Gastroesophageal sphincter (tissue), 4 donors: ENCODE measurements at regions not wholly inside any gene's neighbourhood (a gene's known extent, or its start where the extent isn't known, plus 50 kb on each side); places are given as distances from the start of the nearest gene placed in this dataset.

ENCODE experiments used
- ATAC-seq: fragments of 150-250 bp; one replicate; pipeline ENCODE4 v1.9.1; 2016; ENCODE audit warnings: mild to moderate bottlenecking, moderate library complexity
- H3K27ac ChIP-seq, 4 donors: fragments of 200-600 bp; sonication (generic) in 3 of 4; 1 replicate in 3 of 4; 2 replicates in 1 of 4; pipeline ENCODE4 v1.5.1; 2016 to 2019
- H3K27me3 ChIP-seq: fragments of 200-600 bp; sonication (generic); one replicate; pipeline ENCODE4 v1.5.1; 2019
- H3K36me3 ChIP-seq, 2 donors: fragments of 200-600 bp; sonication (generic); one replicate each; pipeline ENCODE4 v1.5.1; 2019; ENCODE audit warnings: control low read depth in 1 of 2
- H3K4me1 ChIP-seq, 3 donors: fragments of 200-600 bp; sonication (generic); 1 replicate in 2 of 3; 2 replicates in 1 of 3; pipeline ENCODE4 v1.5.1; 2016 to 2019; ENCODE audit warnings: control low read depth in 2 of 3
- H3K4me3 ChIP-seq, 2 donors: fragments of 200-600 bp; sonication (generic); one replicate each; pipeline ENCODE4 v1.5.1; 2019; ENCODE audit warnings: mild to moderate bottlenecking in 1 of 2, moderate library complexity in 1 of 2
- H3K9me3 ChIP-seq, 3 donors: fragments of 200-600 bp; sonication (generic); one replicate each; pipeline ENCODE4 v1.5.1; 2017 to 2019; ENCODE audit warnings: control low read depth in 2 of 3
- CTCF ChIP-seq, 4 experiments: fragments of 200-600 bp in 2 of 4; fragments of 450-650 bp in 2 of 4; sonication (generic) in 1 of 4; IDR thresholded peaks; one replicate each; pipeline ENCODE4 v1.5.1; 2017 to 2019; ENCODE audit warnings: antibody characterized with exemption in 4 of 4, mild to moderate bottlenecking in 2 of 4, moderate library complexity in 2 of 4
- EP300 ChIP-seq: sonication (generic); formaldehyde crosslinking; IDR thresholded peaks from one replicate; pipeline ENCODE4 v1.6.1; 2017; ENCODE audit warnings: antibody characterized with exemption, mild to moderate bottlenecking
- POLR2A ChIP-seq, 2 donors: fragments of 450-650 bp; IDR thresholded peaks; one replicate each; pipeline ENCODE4 v1.6.1; 2017; ENCODE audit warnings: antibody characterized with exemption in 2 of 2, mild to moderate bottlenecking in 2 of 2, moderate library complexity in 1 of 2
- POLR2AphosphoS5 ChIP-seq: sonication (generic); formaldehyde crosslinking; IDR thresholded peaks from one replicate; pipeline ENCODE4 v1.6.1; 2017; ENCODE audit warnings: antibody characterized with exemption
- WGBS, 2 donors: methylation state at CpG; one replicate each; pipeline ENCODE4 v1.1.5; 2018; ENCODE audit warnings: low coverage in 1 of 2; 5-methylcytosine and 5-hydroxymethylcytosine counted together

- H3K27me3 ChIP-seq = no peaks in the 10 kb centered on the region
- 71 to 78% methylated on average over 3 to 5 of the region's 5 CpGs for WGBS, 2 donors
- H3K36me3 ChIP-seq = no peaks in the 10 kb centered on the region
- no peaks in the 10 kb centered on the region for H3K4me1 ChIP-seq
- H3K9me3 ChIP-seq = no peaks in the 10 kb centered on the region
- H3K27ac ChIP-seq = no peak overlapping the region
- no peak overlapping the region for H3K4me3 ChIP-seq
- no peak for ATAC-seq
- TF ChIP-seq EP300 (no peak), CTCF (IDR thresholded peaks at IDR 0.05) (no peak), POLR2AphosphoS5 (no peak), POLR2A (IDR thresholded peaks at IDR 0.05) (no peak)
Measured at GRCh38 chr12:66971816-66972215, 292.9 kb upstream of the GRIP1 start.

- no peaks in the 10 kb centered on the region for H3K4me1 ChIP-seq
- H3K27me3 ChIP-seq = no peaks in the 10 kb centered on the region
- TF ChIP-seq POLR2AphosphoS5 (no peak), POLR2A (IDR thresholded peaks at IDR 0.05) (no peak), CTCF (IDR thresholded peaks at IDR 0.05) (no peak), EP300 (no peak)
- H3K9me3 ChIP-seq = no peaks in the 10 kb centered on the region
- no peaks in the 10 kb centered on the region for H3K36me3 ChIP-seq
- no peak overlapping the region for H3K27ac ChIP-seq
- ATAC-seq = no peak
- no peak overlapping the region for H3K4me3 ChIP-seq
Measured at GRCh38 chr12:66976526-66976925, 292.6 kb upstream of the CAND1 start.

- TF ChIP-seq POLR2AphosphoS5 (no peak), CTCF (IDR thresholded peaks at IDR 0.05) (no peak), POLR2A (IDR thresholded peaks at IDR 0.05) (no peak), EP300 (no peak)
- Histone ChIP-seq H3K27me3 (no peaks in the 10 kb centered on the region), H3K27ac (no peak overlapping the region), H3K4me3 (no peak overlapping the region), H3K36me3 (no peaks in the 10 kb centered on the region), H3K4me1 (no peaks in the 10 kb centered on the region), H3K9me3 (no peaks in the 10 kb centered on the region)
- 80 to 100% methylated on average over 1 of the region's 1 CpG for WGBS, 2 donors
- no peak for ATAC-seq
Measured at GRCh38 chr12:66978802-66979201, 290.4 kb upstream of the CAND1 start.

- Histone ChIP-seq H3K9me3 (no peaks in the 10 kb centered on the region), H3K36me3 (no peaks in the 10 kb centered on the region), H3K27me3 (no peaks in the 10 kb centered on the region), H3K27ac (no peak overlapping the region), H3K4me3 (no peak overlapping the region), H3K4me1 (no peaks in the 10 kb centered on the region)
- ATAC-seq = no peak
- no peak for TF ChIP-seq EP300
- TF ChIP-seq POLR2A (IDR thresholded peaks at IDR 0.05) = no peak
- no peak for TF ChIP-seq CTCF (IDR thresholded peaks at IDR 0.05)
- no peak for TF ChIP-seq POLR2AphosphoS5
- 86 to 100% methylated on average over 4 of the region's 4 CpGs for WGBS, 2 donors
Measured at GRCh38 chr12:66979251-66979650, 289.9 kb upstream of the CAND1 start.

- Histone ChIP-seq H3K27ac (no peak overlapping the region), H3K9me3 (no peaks in the 10 kb centered on the region), H3K36me3 (no peaks in the 10 kb centered on the region), H3K27me3 (no peaks in the 10 kb centered on the region), H3K4me3 (no peak overlapping the region), H3K4me1 (peaks cover 0 to 10% (median 0%) of the 10 kb centered on the region in 3 donors)
- ATAC-seq = no peak
- no peak for TF ChIP-seq EP300
- no peak for TF ChIP-seq CTCF (IDR thresholded peaks at IDR 0.05)
- no peak for TF ChIP-seq POLR2AphosphoS5
- TF ChIP-seq POLR2A (IDR thresholded peaks at IDR 0.05) = no peak
- 80 to 88% methylated on average over 2 of the region's 2 CpGs for WGBS, 2 donors
Measured at GRCh38 chr12:66984077-66984476, 285.1 kb upstream of the CAND1 start.
